SK-N-SH treated with all-trans-retinoic acid at 6 μM for 48 hours (cell line): ENCODE measurements at regions not wholly inside any gene's neighbourhood (a gene's known extent, or its start where the extent isn't known, plus 50 kb on each side); places are given as distances from the start of the nearest gene placed in this dataset.

Experiments
- ATAC-seq: fragments of 200-7000 bp; cut with Tn5 transposase; 3 replicates; pipeline ENCODE4 v1.9.1; 2020; ENCODE audit warnings: mild to moderate bottlenecking, moderate library complexity
- ARNTL ChIP-seq: fragments of 450-650 bp; formaldehyde crosslinking; IDR thresholded peaks from 2 replicates; pipeline ENCODE4 v1.5.0; 2020; ENCODE audit warnings: low read depth, mild to moderate bottlenecking, moderate library complexity, borderline replicate concordance
- BACH2 ChIP-seq: fragments of 250-450 bp; sonication (Bioruptor Pico); IDR thresholded peaks from 2 replicates; pipeline ENCODE4 v1.9.0; 2021; ENCODE audit warnings: mild to moderate bottlenecking, borderline replicate concordance
- ESRRG ChIP-seq: fragments of 250-450 bp; sonication (Bioruptor Pico); IDR thresholded peaks from 2 replicates; pipeline ENCODE4 v1.6.1; 2021; ENCODE audit warnings: mild to moderate bottlenecking
- ISL1 ChIP-seq: fragments of 250-450 bp; sonication (Bioruptor Pico); IDR thresholded peaks from 2 replicates; pipeline ENCODE4 v2.1.2; 2022; ENCODE audit warnings: mild to moderate bottlenecking, moderate library complexity
- OSR1 ChIP-seq: fragments of 250-450 bp; sonication (Bioruptor Pico); IDR thresholded peaks from 2 replicates; pipeline ENCODE4 v1.8.0; 2022; ENCODE audit warnings: moderate library complexity, mild to moderate bottlenecking, inconsistent platforms
- SNAI2 ChIP-seq: fragments of 250-450 bp; sonication (Bioruptor Pico); IDR thresholded peaks from 2 replicates; pipeline ENCODE4 v1.5.0; 2020; ENCODE audit warnings: mild to moderate bottlenecking, moderate library complexity
- TOX ChIP-seq: fragments of 250-450 bp; sonication (Bioruptor Pico); IDR thresholded peaks from 2 replicates; pipeline ENCODE4 v1.8.0; 2021; ENCODE audit warnings: mild to moderate bottlenecking, moderate library complexity, borderline replicate concordance
- ZFP3 ChIP-seq: fragments of 250-450 bp; sonication (Bioruptor Pico); IDR thresholded peaks from 2 replicates; pipeline ENCODE4 v1.5.0; 2020; ENCODE audit warnings: mild to moderate bottlenecking, moderate library complexity
- ZFP30 ChIP-seq: fragments of 450-650 bp; formaldehyde crosslinking; IDR thresholded peaks from 2 replicates; pipeline ENCODE4 v1.5.0; 2022; ENCODE audit warnings: mild to moderate bottlenecking, moderate library complexity
- ZNF565 ChIP-seq: fragments of 450-650 bp; formaldehyde crosslinking; conservative IDR thresholded peaks from 2 replicates; pipeline ENCODE4 v1.5.0; 2020; ENCODE audit warnings: low read depth, mild to moderate bottlenecking, moderate library complexity
- ZNF70 ChIP-seq: fragments of 450-650 bp; formaldehyde crosslinking; IDR thresholded peaks from 2 replicates; pipeline ENCODE4 v1.5.0; 2020; ENCODE audit warnings: mild to moderate bottlenecking, moderate library complexity
- ZNF8 ChIP-seq: fragments of 450-650 bp; formaldehyde crosslinking; IDR thresholded peaks from 2 replicates; pipeline ENCODE4 v1.5.0; 2020; ENCODE audit warnings: mild to moderate bottlenecking, moderate library complexity
- TF ChIP-seq, protein P1 (sequence below): fragments of 250-450 bp; sonication (Bioruptor Pico); IDR thresholded peaks from 2 replicates; pipeline ENCODE4 v1.5.0; 2020; ENCODE audit warnings: mild to moderate bottlenecking, moderate library complexity
- TF ChIP-seq, protein P2 (sequence below): fragments of 250-450 bp; sonication (Bioruptor Pico); IDR thresholded peaks from 2 replicates; pipeline ENCODE4 v1.8.0; 2021; ENCODE audit warnings: low read depth, mild to moderate bottlenecking, moderate library complexity, borderline replicate concordance
- TF ChIP-seq, protein P3 (sequence below): fragments of 250-450 bp; sonication (Bioruptor Pico); IDR thresholded peaks from 2 replicates; pipeline ENCODE4 v1.5.1; 2021; ENCODE audit warnings: mild to moderate bottlenecking, moderate library complexity

DNA sequence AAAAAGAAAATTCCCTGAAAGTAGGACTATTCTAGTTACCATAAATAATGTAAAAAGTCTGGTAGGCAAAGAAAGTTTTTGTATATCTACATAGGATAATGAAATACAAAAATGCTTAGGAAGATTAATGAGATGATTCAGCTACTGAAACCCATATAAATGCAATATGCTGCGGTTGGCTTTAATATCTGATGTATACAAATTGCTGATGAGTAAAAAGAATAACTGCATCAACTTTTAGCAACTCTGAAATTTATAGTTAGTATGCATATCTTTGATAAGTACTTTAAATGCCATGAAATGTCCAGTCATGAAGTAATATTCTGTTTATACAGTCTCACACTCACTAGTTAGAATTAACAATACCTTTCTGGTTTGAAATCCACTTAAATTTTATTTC is 404.8 kb downstream of the TLL1 start (continued):
- TF ChIP-seq OSR1 (CRISPR knock-in tag): no peak
- TF ChIP-seq, protein P1, sequence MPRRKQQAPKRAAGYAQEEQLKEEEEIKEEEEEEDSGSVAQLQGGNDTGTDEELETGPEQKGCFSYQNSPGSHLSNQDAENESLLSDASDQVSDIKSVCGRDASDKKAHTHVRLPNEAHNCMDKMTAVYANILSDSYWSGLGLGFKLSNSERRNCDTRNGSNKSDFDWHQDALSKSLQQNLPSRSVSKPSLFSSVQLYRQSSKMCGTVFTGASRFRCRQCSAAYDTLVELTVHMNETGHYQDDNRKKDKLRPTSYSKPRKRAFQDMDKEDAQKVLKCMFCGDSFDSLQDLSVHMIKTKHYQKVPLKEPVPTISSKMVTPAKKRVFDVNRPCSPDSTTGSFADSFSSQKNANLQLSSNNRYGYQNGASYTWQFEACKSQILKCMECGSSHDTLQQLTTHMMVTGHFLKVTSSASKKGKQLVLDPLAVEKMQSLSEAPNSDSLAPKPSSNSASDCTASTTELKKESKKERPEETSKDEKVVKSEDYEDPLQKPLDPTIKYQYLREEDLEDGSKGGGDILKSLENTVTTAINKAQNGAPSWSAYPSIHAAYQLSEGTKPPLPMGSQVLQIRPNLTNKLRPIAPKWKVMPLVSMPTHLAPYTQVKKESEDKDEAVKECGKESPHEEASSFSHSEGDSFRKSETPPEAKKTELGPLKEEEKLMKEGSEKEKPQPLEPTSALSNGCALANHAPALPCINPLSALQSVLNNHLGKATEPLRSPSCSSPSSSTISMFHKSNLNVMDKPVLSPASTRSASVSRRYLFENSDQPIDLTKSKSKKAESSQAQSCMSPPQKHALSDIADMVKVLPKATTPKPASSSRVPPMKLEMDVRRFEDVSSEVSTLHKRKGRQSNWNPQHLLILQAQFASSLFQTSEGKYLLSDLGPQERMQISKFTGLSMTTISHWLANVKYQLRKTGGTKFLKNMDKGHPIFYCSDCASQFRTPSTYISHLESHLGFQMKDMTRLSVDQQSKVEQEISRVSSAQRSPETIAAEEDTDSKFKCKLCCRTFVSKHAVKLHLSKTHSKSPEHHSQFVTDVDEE (CRISPR knock-in tag): no peak

DNA sequence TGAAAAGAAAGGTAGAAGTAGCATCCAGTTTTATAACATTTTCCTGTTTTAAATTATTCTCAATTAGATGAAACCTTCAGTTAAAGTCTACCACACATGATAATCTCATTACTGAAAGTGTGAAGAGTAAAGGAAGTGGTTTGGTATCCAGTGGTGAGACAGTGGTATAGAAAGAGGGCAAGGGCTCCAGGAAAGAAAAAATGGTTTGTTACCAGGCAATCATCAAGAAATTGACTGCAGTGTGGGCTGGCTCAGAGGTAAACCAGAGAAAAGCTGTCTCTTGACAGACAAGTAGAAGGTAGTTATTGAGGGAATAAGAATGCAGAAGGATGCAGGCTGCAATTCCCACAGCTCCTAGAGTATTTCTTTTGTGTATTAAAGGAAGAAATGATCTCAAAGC is 406.2 kb downstream of the TLL1 start:
- TF ChIP-seq TOX (CRISPR knock-in tag): no peak
- TF ChIP-seq ARNTL: no peak
- no peak for TF ChIP-seq ZNF565 (CRISPR knock-in tag)
- TF ChIP-seq OSR1 (CRISPR knock-in tag): no peak
- TF ChIP-seq, protein P2, sequence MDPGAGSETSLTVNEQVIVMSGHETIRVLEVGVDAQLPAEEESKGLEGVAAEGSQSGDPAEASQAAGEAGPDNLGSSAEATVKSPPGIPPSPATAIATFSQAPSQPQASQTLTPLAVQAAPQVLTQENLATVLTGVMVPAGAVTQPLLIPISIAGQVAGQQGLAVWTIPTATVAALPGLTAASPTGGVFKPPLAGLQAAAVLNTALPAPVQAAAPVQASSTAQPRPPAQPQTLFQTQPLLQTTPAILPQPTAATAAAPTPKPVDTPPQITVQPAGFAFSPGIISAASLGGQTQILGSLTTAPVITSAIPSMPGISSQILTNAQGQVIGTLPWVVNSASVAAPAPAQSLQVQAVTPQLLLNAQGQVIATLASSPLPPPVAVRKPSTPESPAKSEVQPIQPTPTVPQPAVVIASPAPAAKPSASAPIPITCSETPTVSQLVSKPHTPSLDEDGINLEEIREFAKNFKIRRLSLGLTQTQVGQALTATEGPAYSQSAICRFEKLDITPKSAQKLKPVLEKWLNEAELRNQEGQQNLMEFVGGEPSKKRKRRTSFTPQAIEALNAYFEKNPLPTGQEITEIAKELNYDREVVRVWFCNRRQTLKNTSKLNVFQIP (CRISPR knock-in tag): no peak
- no peak for TF ChIP-seq ZNF70 (CRISPR knock-in tag)
- TF ChIP-seq ZFP30: no peak
- no peak for TF ChIP-seq BACH2 (CRISPR knock-in tag)
- TF ChIP-seq, protein P1 (CRISPR knock-in tag): no peak
- no peak for ATAC-seq

DNA sequence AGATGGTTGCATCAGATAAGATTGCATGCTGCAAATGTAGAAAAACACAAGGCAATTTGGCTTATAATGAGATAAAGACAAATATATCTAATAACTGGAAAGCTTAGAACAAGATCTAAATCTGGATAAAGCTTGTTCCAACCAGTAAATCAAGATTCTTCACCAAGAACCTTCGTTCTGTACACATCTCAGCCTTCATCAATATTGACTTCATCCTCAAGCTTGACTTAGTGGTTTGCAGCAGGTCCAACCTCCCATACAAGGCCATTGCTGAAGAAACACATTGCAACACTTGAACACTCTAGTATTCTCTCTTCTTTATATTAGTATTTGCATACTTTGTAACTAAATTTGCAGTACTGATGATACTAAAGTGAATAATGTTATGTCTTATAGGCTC is 407.6 kb downstream of the TLL1 start:
- no peak for ATAC-seq

DNA sequence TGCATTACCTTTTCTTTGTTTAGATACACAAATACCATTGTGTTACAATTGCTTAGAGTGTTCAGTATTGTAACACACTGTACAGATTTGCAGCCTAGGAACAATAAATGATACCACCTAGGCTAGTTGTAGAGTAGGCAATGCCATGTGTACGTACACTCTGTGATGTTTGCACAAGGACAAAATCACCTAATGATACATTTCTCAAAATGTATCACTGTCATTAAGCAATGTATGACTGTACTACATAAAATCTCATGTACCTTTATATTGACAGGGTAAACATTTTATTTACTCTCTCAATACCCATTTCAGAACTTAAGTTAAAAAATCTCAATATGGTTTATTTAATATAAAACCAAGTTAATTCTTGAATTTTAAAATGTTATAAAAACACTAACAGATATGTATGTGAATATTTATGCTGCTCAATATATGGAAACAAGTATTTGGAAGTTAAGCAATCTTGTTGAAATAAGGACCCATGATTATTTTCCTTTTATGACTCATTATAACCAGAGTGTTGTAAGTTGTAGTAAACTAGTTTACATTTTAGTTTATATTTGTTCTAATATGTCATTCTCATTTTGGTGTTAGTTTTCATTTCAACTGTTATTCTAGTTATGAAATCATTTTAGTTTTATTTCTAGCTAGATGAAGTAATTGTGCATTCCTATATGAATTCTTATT is 409.2 kb downstream of the TLL1 start:
- no peak for TF ChIP-seq ZNF8 (CRISPR knock-in tag)
- no peak for TF ChIP-seq BACH2 (CRISPR knock-in tag)
- TF ChIP-seq, protein P1 (CRISPR knock-in tag): no peak
- TF ChIP-seq ZNF565 (CRISPR knock-in tag): no peak
- no peak for TF ChIP-seq ZFP3
- TF ChIP-seq ISL1 (CRISPR knock-in tag): no peak
- ATAC-seq: no peak

More for the DNA sequence above, 407.6 kb downstream of the TLL1 start:
- TF ChIP-seq ESRRG (CRISPR knock-in tag): no peak
- TF ChIP-seq, protein P2 (CRISPR knock-in tag): no peak
- TF ChIP-seq TOX (CRISPR knock-in tag): no peak
- TF ChIP-seq OSR1 (CRISPR knock-in tag): no peak
- TF ChIP-seq ZNF565 (CRISPR knock-in tag): no peak
- TF ChIP-seq ISL1 (CRISPR knock-in tag): no peak
- TF ChIP-seq, protein P3, sequence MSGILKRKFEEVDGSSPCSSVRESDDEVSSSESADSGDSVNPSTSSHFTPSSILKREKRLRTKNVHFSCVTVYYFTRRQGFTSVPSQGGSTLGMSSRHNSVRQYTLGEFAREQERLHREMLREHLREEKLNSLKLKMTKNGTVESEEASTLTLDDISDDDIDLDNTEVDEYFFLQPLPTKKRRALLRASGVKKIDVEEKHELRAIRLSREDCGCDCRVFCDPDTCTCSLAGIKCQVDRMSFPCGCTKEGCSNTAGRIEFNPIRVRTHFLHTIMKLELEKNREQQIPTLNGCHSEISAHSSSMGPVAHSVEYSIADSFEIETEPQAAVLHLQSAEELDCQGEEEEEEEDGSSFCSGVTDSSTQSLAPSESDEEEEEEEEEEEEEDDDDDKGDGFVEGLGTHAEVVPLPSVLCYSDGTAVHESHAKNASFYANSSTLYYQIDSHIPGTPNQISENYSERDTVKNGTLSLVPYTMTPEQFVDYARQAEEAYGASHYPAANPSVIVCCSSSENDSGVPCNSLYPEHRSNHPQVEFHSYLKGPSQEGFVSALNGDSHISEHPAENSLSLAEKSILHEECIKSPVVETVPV (CRISPR knock-in tag): no peak
- no peak for TF ChIP-seq SNAI2 (CRISPR knock-in tag)
- TF ChIP-seq ZNF8 (CRISPR knock-in tag): no peak
- TF ChIP-seq ZFP30: no peak
